ENCODE measurements at regions not wholly inside any gene's neighbourhood (a gene's known extent, or its start where the extent isn't known, plus 50 kb on each side); places are given as distances from the start of the nearest gene placed in this dataset.

GRCh38 chr2:64748561-64748960 is 94.8 kb upstream of the SERTAD2 start:
- TF ChIP-seq MAX (IDR thresholded peaks at IDR 0.05) (no peak), TAF1 (IDR thresholded peaks at IDR 0.05; ENCODE audit: low read depth) (no peak), EP300 (IDR thresholded peaks at IDR 0.05; ENCODE audit: borderline replicate concordance) (no peak), TEAD4 (IDR thresholded peaks at IDR 0.05) (no peak), REST (IDR thresholded peaks at IDR 0.05; ENCODE audit: low read depth) (no peak)

Measured in Ishikawa (cell line).